GM21515 (cell line): ENCODE measurements at regions not wholly inside any gene's neighbourhood (a gene's known extent, or its start where the extent isn't known, plus 50 kb on each side); places are given as distances from the start of the nearest gene placed in this dataset.

Experiments
- ATAC-seq: cut with Tn5 transposase; IDR thresholded peaks from one replicate; pipeline ENCODE4 v1.9.1; 2021; ENCODE audit not compliant: unreplicated experiment

GRCh38 chr4:96166806-96167205 lies 326.9 kb downstream of the PDHA2 start:
- no peak for ATAC-seq

- no peak for ATAC-seq
These were observed 330.3 kb downstream of the PDHA2 start for GRCh38 chr4:96170198-96170597.

GRCh38 chr4:96173756-96174155 lies 333.9 kb downstream of the PDHA2 start:
- ATAC-seq, result no peak

GRCh38 chr4:96175871-96176270 lies 336.0 kb downstream of the PDHA2 start:
- ATAC-seq, result no peak

- ATAC-seq, result no peak
These were observed 343.7 kb downstream of the PDHA2 start for GRCh38 chr4:96183611-96184010.

- no peak for ATAC-seq
These were observed 346.7 kb downstream of the PDHA2 start for GRCh38 chr4:96186593-96186992.

- no peak for ATAC-seq
These were observed 349.9 kb downstream of the PDHA2 start for GRCh38 chr4:96189761-96190160.

GRCh38 chr4:96193061-96193460 lies 353.2 kb downstream of the PDHA2 start:
- no peak for ATAC-seq

GRCh38 chr4:96194993-96195392 lies 355.1 kb downstream of the PDHA2 start:
- no peak for ATAC-seq

- ATAC-seq, result no peak
These were observed 365.4 kb downstream of the PDHA2 start for GRCh38 chr4:96205143-96205936.

GRCh38 chr4:96227515-96227914 lies 387.6 kb downstream of the PDHA2 start:
- no peak for ATAC-seq

GRCh38 chr4:96228463-96228862 lies 388.6 kb downstream of the PDHA2 start:
- no peak for ATAC-seq

GRCh38 chr4:96240041-96240440 lies 400.1 kb downstream of the PDHA2 start:
- ATAC-seq, result no peak

GRCh38 chr4:96241819-96242218 lies 401.9 kb downstream of the PDHA2 start:
- no peak for ATAC-seq

GRCh38 chr4:96247096-96247495 lies 407.2 kb downstream of the PDHA2 start:
- ATAC-seq, result no peak

GRCh38 chr4:96248225-96248624 lies 408.3 kb downstream of the PDHA2 start:
- no peak for ATAC-seq

GRCh38 chr4:96260064-96260682 lies 420.3 kb downstream of the PDHA2 start:
- ATAC-seq, result no peak

GRCh38 chr4:96262057-96262456 lies 422.2 kb downstream of the PDHA2 start:
- ATAC-seq, result no peak

GRCh38 chr4:96263291-96263690 lies 423.4 kb downstream of the PDHA2 start:
- no peak for ATAC-seq

- ATAC-seq, result no peak
These were observed 425.1 kb downstream of the PDHA2 start for GRCh38 chr4:96264941-96265463.

GRCh38 chr4:96293806-96294205 lies 453.9 kb downstream of the PDHA2 start:
- no peak for ATAC-seq

- no peak for ATAC-seq
These were observed 455.3 kb downstream of the PDHA2 start for GRCh38 chr4:96295143-96295741.
